SK-N-SH treated with all-trans-retinoic acid at 6 μM for 48 hours (cell line): ENCODE measurements at regions not wholly inside any gene's neighbourhood (a gene's known extent, or its start where the extent isn't known, plus 50 kb on each side); places are given as distances from the start of the nearest gene placed in this dataset.

ENCODE experiments used
- ATAC-seq: fragments of 200-7000 bp; cut with Tn5 transposase; 3 replicates; pipeline ENCODE4 v1.9.1; 2020; ENCODE audit warnings: mild to moderate bottlenecking, moderate library complexity
- BACH2 ChIP-seq: fragments of 250-450 bp; sonication (Bioruptor Pico); IDR thresholded peaks from 2 replicates; pipeline ENCODE4 v1.9.0; 2021; ENCODE audit warnings: mild to moderate bottlenecking, borderline replicate concordance
- CREB5 ChIP-seq: fragments of 250-450 bp; sonication (Bioruptor Pico); IDR thresholded peaks from 2 replicates; pipeline ENCODE4 v1.5.1; 2020; ENCODE audit warnings: low read depth, mild to moderate bottlenecking, moderate library complexity
- CSDC2 ChIP-seq: fragments of 250-450 bp; sonication (Bioruptor Pico); IDR thresholded peaks from 2 replicates; pipeline ENCODE4 v1.5.0; 2020; ENCODE audit warnings: mild to moderate bottlenecking, moderate library complexity
- CSRNP3 ChIP-seq: fragments of 250-450 bp; sonication (Bioruptor Pico); IDR thresholded peaks from 2 replicates; pipeline ENCODE4 v1.5.1; 2021; ENCODE audit warnings: mild to moderate bottlenecking, moderate library complexity
- ESRRG ChIP-seq: fragments of 250-450 bp; sonication (Bioruptor Pico); IDR thresholded peaks from 2 replicates; pipeline ENCODE4 v1.6.1; 2021; ENCODE audit warnings: mild to moderate bottlenecking
- GLIS3 ChIP-seq: fragments of 250-450 bp; sonication (Bioruptor Pico); IDR thresholded peaks from 2 replicates; pipeline ENCODE4 v1.5.0; 2020; ENCODE audit warnings: mild to moderate bottlenecking, moderate library complexity
- OSR1 ChIP-seq: fragments of 250-450 bp; sonication (Bioruptor Pico); IDR thresholded peaks from 2 replicates; pipeline ENCODE4 v1.8.0; 2022; ENCODE audit warnings: moderate library complexity, mild to moderate bottlenecking, inconsistent platforms
- PATZ1 ChIP-seq: fragments of 250-450 bp; sonication (Bioruptor Pico); IDR thresholded peaks from 2 replicates; pipeline ENCODE4 v1.8.0; 2020; ENCODE audit warnings: mild to moderate bottlenecking, moderate library complexity, borderline replicate concordance
- POU6F1 ChIP-seq: fragments of 250-450 bp; sonication (Bioruptor Pico); IDR thresholded peaks from 2 replicates; pipeline ENCODE4 v1.8.0; 2021; ENCODE audit warnings: low read depth, mild to moderate bottlenecking, moderate library complexity, borderline replicate concordance
- PPARA ChIP-seq: fragments of 250-450 bp; sonication (Bioruptor Pico); IDR thresholded peaks from 2 replicates; pipeline ENCODE4 v1.5.0; 2020; ENCODE audit warnings: mild to moderate bottlenecking, borderline replicate concordance
- RARB ChIP-seq: fragments of 250-450 bp; sonication (Bioruptor Pico); IDR thresholded peaks from 2 replicates; pipeline ENCODE4 v1.8.0; 2021; ENCODE audit warnings: mild to moderate bottlenecking, moderate library complexity
- SNAI2 ChIP-seq: fragments of 250-450 bp; sonication (Bioruptor Pico); IDR thresholded peaks from 2 replicates; pipeline ENCODE4 v1.5.0; 2020; ENCODE audit warnings: mild to moderate bottlenecking, moderate library complexity
- TCF4 ChIP-seq: fragments of 250-450 bp; sonication (Bioruptor Pico); IDR thresholded peaks from 2 replicates; pipeline ENCODE4 v1.8.0; 2021; ENCODE audit warnings: mild to moderate bottlenecking, moderate library complexity, borderline replicate concordance
- TOX ChIP-seq: fragments of 250-450 bp; sonication (Bioruptor Pico); IDR thresholded peaks from 2 replicates; pipeline ENCODE4 v1.8.0; 2021; ENCODE audit warnings: mild to moderate bottlenecking, moderate library complexity, borderline replicate concordance
- TSHZ2 ChIP-seq: fragments of 250-450 bp; sonication (Bioruptor Pico); IDR thresholded peaks from 2 replicates; pipeline ENCODE4 v1.5.0; 2020; ENCODE audit warnings: mild to moderate bottlenecking, moderate library complexity
- ZC3H10 ChIP-seq: fragments of 250-450 bp; sonication (Bioruptor Pico); IDR thresholded peaks from 2 replicates; pipeline ENCODE4 v1.5.1; 2021; ENCODE audit warnings: mild to moderate bottlenecking, moderate library complexity
- ZFP3 ChIP-seq: fragments of 250-450 bp; sonication (Bioruptor Pico); IDR thresholded peaks from 2 replicates; pipeline ENCODE4 v1.5.0; 2020; ENCODE audit warnings: mild to moderate bottlenecking, moderate library complexity
- ZNF565 ChIP-seq: fragments of 450-650 bp; formaldehyde crosslinking; conservative IDR thresholded peaks from 2 replicates; pipeline ENCODE4 v1.5.0; 2020; ENCODE audit warnings: low read depth, mild to moderate bottlenecking, moderate library complexity
- ZNF70 ChIP-seq: fragments of 450-650 bp; formaldehyde crosslinking; IDR thresholded peaks from 2 replicates; pipeline ENCODE4 v1.5.0; 2020; ENCODE audit warnings: mild to moderate bottlenecking, moderate library complexity
- ZNF8 ChIP-seq: fragments of 450-650 bp; formaldehyde crosslinking; IDR thresholded peaks from 2 replicates; pipeline ENCODE4 v1.5.0; 2020; ENCODE audit warnings: mild to moderate bottlenecking, moderate library complexity

GRCh38 chr3:110101361-110101760, 764.0 kb upstream of the DPPA4 start:
- no peak for ATAC-seq
- TF ChIP-seq CREB5 (no peak), ESRRG (no peak), OSR1 (CRISPR knock-in tag) (no peak), TOX (CRISPR knock-in tag) (no peak), PATZ1 (CRISPR knock-in tag) (no peak)
- TF ChIP-seq, all 23 proteins: peak for 0

GRCh38 chr3:110106805-110107204, 769.5 kb upstream of the DPPA4 start:
- no peak for TF ChIP-seq ZNF70
- TF ChIP-seq CSRNP3 (CRISPR knock-in tag) = no peak
- no peak for TF ChIP-seq PATZ1 (CRISPR knock-in tag)
- no peak for TF ChIP-seq GLIS3
- no peak for TF ChIP-seq BACH2
- no peak for TF ChIP-seq RARB (CRISPR knock-in tag)
- no peak for TF ChIP-seq PPARA
- no peak for TF ChIP-seq TCF4 (CRISPR knock-in tag)
- no peak for TF ChIP-seq CREB5
- no peak for TF ChIP-seq OSR1 (CRISPR knock-in tag)
- TF ChIP-seq ZNF565 (CRISPR knock-in tag) = no peak
- no peak for ATAC-seq

- ATAC-seq = no peak
- TF ChIP-seq BACH2 = no peak
- no peak for TF ChIP-seq ZNF70
- no peak for TF ChIP-seq ZNF8 (CRISPR knock-in tag)
- no peak for TF ChIP-seq TSHZ2 (CRISPR knock-in tag)
- no peak for TF ChIP-seq CREB5
- no peak for TF ChIP-seq CSDC2 (CRISPR knock-in tag)
- TF ChIP-seq SNAI2 = no peak
- no peak for TF ChIP-seq ZNF565 (CRISPR knock-in tag)
- no peak for TF ChIP-seq POU6F1 (CRISPR knock-in tag)
- no peak for TF ChIP-seq RARB (CRISPR knock-in tag)
- no peak for TF ChIP-seq PPARA
- no peak for TF ChIP-seq TCF4 (CRISPR knock-in tag)
- no peak for TF ChIP-seq ZC3H10
- no peak for TF ChIP-seq TOX (CRISPR knock-in tag)
- no peak for TF ChIP-seq CSRNP3 (CRISPR knock-in tag)
- no peak for TF ChIP-seq ZFP3 (CRISPR knock-in tag)
These were observed 786.6 kb upstream of the DPPA4 start for GRCh38 chr3:110123946-110124345.
